OCI-LY1 (cell line): ENCODE measurements at regions not wholly inside any gene's neighbourhood (a gene's known extent, or its start where the extent isn't known, plus 50 kb on each side); places are given as distances from the start of the nearest gene placed in this dataset.

Experiments
- H2AFZ ChIP-seq: fragments of 200-600 bp; sonication (generic), shearing (Covaris generic); 2 replicates; pipeline ENCODE4 v1.6.0; 2014; ENCODE audit warnings: antibody characterized with exemption, mild to moderate bottlenecking, low read length
- H3F3A ChIP-seq: fragments of 200-600 bp; sonication (generic), shearing (Covaris generic); 2 replicates; pipeline ENCODE4 v1.6.0; 2014; ENCODE audit warnings: mild to moderate bottlenecking, antibody characterized with exemption, low read length, moderate library complexity; ENCODE audit not compliant: insufficient read depth
- H3K27ac ChIP-seq: fragments of 200-600 bp; sonication (generic); 2 replicates; pipeline ENCODE4 v1.5.1; 2014; ENCODE audit warnings: low read length, mixed run types, mild to moderate bottlenecking, low read depth; ENCODE audit not compliant: poor library complexity, severe bottlenecking
- H3K27me3 ChIP-seq: fragments of 200-600 bp; sonication (generic); 2 replicates; pipeline ENCODE4 v1.6.0; 2014; ENCODE audit warnings: antibody characterized with exemption, mild to moderate bottlenecking, low read length, moderate library complexity; ENCODE audit not compliant: insufficient read depth
- H3K36me3 ChIP-seq: fragments of 200-600 bp; sonication (generic); 2 replicates; pipeline ENCODE4 v1.6.1; 2014; ENCODE audit warnings: mild to moderate bottlenecking, antibody characterized with exemption, low read length, moderate library complexity, mixed read lengths; ENCODE audit not compliant: insufficient read depth
- H3K4me1 ChIP-seq: fragments of 200-600 bp; sonication (generic); 2 replicates; pipeline ENCODE4 v1.5.1; 2014; ENCODE audit warnings: mild to moderate bottlenecking, low read length, moderate library complexity; ENCODE audit not compliant: insufficient read depth, severe bottlenecking
- H3K4me2 ChIP-seq: fragments of 200-600 bp; sonication (generic), shearing (Covaris generic); 2 replicates; pipeline ENCODE4 v1.6.1; 2014; ENCODE audit warnings: low read length
- H3K4me3 ChIP-seq: fragments of 200-600 bp; sonication (generic); 2 replicates; pipeline ENCODE4 v1.5.1; 2014; ENCODE audit warnings: low read length, low read depth, mild to moderate bottlenecking, mixed read lengths; ENCODE audit not compliant: poor library complexity, severe bottlenecking
- H3K79me2 ChIP-seq: fragments of 200-600 bp; shearing (Covaris generic); 2 replicates; pipeline ENCODE4 v1.6.1; 2016; ENCODE audit warnings: mixed run types, low read length, mixed read lengths; ENCODE audit not compliant: insufficient read depth
- H3K9ac ChIP-seq: fragments of 200-600 bp; sonication (generic), shearing (Covaris generic); 2 replicates; pipeline ENCODE4 v1.6.1; 2014; ENCODE audit warnings: mild to moderate bottlenecking, low read length, mixed read lengths
- H3K9me2 ChIP-seq: fragments of 200-600 bp; sonication (generic), shearing (Covaris generic); 2 replicates; pipeline ENCODE4 v1.6.1; 2014; ENCODE audit warnings: low read depth, mild to moderate bottlenecking, low read length, mixed read lengths
- H3K9me3 ChIP-seq: fragments of 200-600 bp; shearing (Covaris generic); 2 replicates; pipeline ENCODE4 v1.6.1; 2014; ENCODE audit warnings: low read length, mixed read lengths
- H4K20me1 ChIP-seq: fragments of 200-600 bp; sonication (generic), shearing (Covaris generic); 2 replicates; pipeline ENCODE4 v1.6.0; 2016; ENCODE audit warnings: mild to moderate bottlenecking, low read length; ENCODE audit not compliant: insufficient read depth
- CTCF ChIP-seq: fragments of 200-600 bp; sonication (generic), shearing (Covaris generic); IDR thresholded peaks from 2 replicates; pipeline ENCODE4 v1.5.1; 2017; ENCODE audit warnings: mild to moderate bottlenecking, antibody characterized with exemption, low read length, moderate library complexity, mixed read lengths
- EZH2 ChIP-seq: fragments of 200-600 bp; sonication (generic), shearing (Covaris generic); IDR thresholded peaks from 2 replicates; pipeline ENCODE4 v1.8.0; 2017; ENCODE audit warnings: borderline replicate concordance, mixed run types, mild to moderate bottlenecking, antibody characterized with exemption, low read length, moderate library complexity, mixed read lengths

- Histone ChIP-seq H3K4me2 (no peak overlapping the region), H3K4me1 (no peaks in the 10 kb centered on the region), H3K79me2 (no peaks in the 10 kb centered on the region), H4K20me1 (no peaks in the 10 kb centered on the region), H3K27ac (no peak overlapping the region), H3K4me3 (no peak overlapping the region), H3F3A (no peaks in the 10 kb centered on the region), H3K27me3 (no peaks in the 10 kb centered on the region), H3K9me3 (no peaks in the 10 kb centered on the region), H2AFZ (no peak overlapping the region), H3K9me2 (no peaks in the 10 kb centered on the region), H3K9ac (no peak overlapping the region), H3K36me3 (no peaks in the 10 kb centered on the region)
- TF ChIP-seq EZH2 (no peak), CTCF (no peak)
These were observed 653.6 kb upstream of the NR3C2 start for GRCh38 chr4:149095811-149096210.

GRCh38 chr4:149095001-149095400 lies 652.8 kb upstream of the NR3C2 start:
- no peak overlapping the region for H3K27ac ChIP-seq
- no peak overlapping the region for H3K9ac ChIP-seq
- no peaks in the 10 kb centered on the region for H3K36me3 ChIP-seq
- no peaks in the 10 kb centered on the region for H3K9me2 ChIP-seq
- H3F3A ChIP-seq: no peaks in the 10 kb centered on the region
- H3K4me1 ChIP-seq: no peaks in the 10 kb centered on the region
- no peak overlapping the region for H3K4me3 ChIP-seq
- H3K79me2 ChIP-seq: no peaks in the 10 kb centered on the region
- H4K20me1 ChIP-seq: no peaks in the 10 kb centered on the region
- no peak overlapping the region for H3K4me2 ChIP-seq
- no peaks in the 10 kb centered on the region for H3K9me3 ChIP-seq
- H3K27me3 ChIP-seq: no peaks in the 10 kb centered on the region
- TF ChIP-seq EZH2 (no peak), CTCF (no peak)
- H2AFZ ChIP-seq: no peak overlapping the region

GRCh38 chr4:149084144-149084543 lies 641.9 kb upstream of the NR3C2 start:
- no peak overlapping the region for H2AFZ ChIP-seq
- H3F3A ChIP-seq: no peaks in the 10 kb centered on the region
- no peaks in the 10 kb centered on the region for H3K36me3 ChIP-seq
- no peaks in the 10 kb centered on the region for H4K20me1 ChIP-seq
- no peaks in the 10 kb centered on the region for H3K27me3 ChIP-seq
- no peak overlapping the region for H3K4me2 ChIP-seq
- H3K4me1 ChIP-seq: no peaks in the 10 kb centered on the region
- no peak overlapping the region for H3K4me3 ChIP-seq
- no peak overlapping the region for H3K27ac ChIP-seq
- TF ChIP-seq EZH2 (no peak), CTCF (no peak)
- no peaks in the 10 kb centered on the region for H3K79me2 ChIP-seq
- H3K9ac ChIP-seq: no peak overlapping the region
- H3K9me2 ChIP-seq: no peaks in the 10 kb centered on the region
- no peaks in the 10 kb centered on the region for H3K9me3 ChIP-seq
